ENCODE measurements at regions not wholly inside any gene's neighbourhood (a gene's known extent, or its start where the extent isn't known, plus 50 kb on each side); places are given as distances from the start of the nearest gene placed in this dataset.

DNA sequence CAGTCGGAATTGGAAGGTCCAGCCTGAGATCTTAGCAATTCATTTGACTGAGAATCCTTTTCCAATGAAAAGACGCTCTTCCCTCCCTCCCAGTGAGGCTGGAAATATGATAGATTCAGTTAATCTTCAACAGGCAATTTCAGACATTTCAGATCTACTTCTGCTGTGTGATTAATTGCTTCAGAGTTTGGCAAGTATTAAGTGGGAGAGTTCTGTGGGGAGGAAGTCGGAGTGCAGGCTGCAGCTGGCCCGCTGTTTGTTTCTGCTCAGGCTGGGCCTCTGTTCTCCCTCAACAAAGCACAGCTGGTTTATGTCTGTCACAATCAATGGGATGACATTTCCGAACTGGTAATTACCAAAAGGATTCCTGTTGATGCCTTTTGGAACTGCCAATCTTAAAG is 178.2 kb downstream of the NDFIP2 start:
- no peaks in the 10 kb centered on the region for H3K9me3 ChIP-seq (ENCODE audit: low read depth, low read length, poor library complexity, severe bottlenecking)
- H3K27me3 ChIP-seq (replicated peaks; ENCODE audit: insufficient read depth, low read depth, low read length, poor library complexity), result no peaks in the 10 kb centered on the region
- DNase-seq (ENCODE audit: low spot score), result peak; percentile 92
- H3K27ac ChIP-seq (ENCODE audit: low read depth, low read length, poor library complexity, severe bottlenecking), result peak overlapping the region; percentile 8
- H3K4me3 ChIP-seq (ENCODE audit: low read depth, low read length, poor library complexity, severe bottlenecking), result no peak overlapping the region
- no peak for TF ChIP-seq EZH2 (IDR thresholded peaks at IDR 0.05; ENCODE audit: borderline replicate concordance, low read depth, low read length, poor library complexity, severe bottlenecking)
- TF ChIP-seq, protein P1, sequence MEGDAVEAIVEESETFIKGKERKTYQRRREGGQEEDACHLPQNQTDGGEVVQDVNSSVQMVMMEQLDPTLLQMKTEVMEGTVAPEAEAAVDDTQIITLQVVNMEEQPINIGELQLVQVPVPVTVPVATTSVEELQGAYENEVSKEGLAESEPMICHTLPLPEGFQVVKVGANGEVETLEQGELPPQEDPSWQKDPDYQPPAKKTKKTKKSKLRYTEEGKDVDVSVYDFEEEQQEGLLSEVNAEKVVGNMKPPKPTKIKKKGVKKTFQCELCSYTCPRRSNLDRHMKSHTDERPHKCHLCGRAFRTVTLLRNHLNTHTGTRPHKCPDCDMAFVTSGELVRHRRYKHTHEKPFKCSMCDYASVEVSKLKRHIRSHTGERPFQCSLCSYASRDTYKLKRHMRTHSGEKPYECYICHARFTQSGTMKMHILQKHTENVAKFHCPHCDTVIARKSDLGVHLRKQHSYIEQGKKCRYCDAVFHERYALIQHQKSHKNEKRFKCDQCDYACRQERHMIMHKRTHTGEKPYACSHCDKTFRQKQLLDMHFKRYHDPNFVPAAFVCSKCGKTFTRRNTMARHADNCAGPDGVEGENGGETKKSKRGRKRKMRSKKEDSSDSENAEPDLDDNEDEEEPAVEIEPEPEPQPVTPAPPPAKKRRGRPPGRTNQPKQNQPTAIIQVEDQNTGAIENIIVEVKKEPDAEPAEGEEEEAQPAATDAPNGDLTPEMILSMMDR (conservative IDR thresholded peaks at IDR 0.05; ENCODE audit: low read depth, low read length), result no peak
- intact Hi-C loops (cut with micrococcal nuclease; ENCODE audit: unreplicated experiment), result no loop called here
- H3K4me1 ChIP-seq (ENCODE audit: insufficient read depth, low read length, poor library complexity, severe bottlenecking), result peaks cover 25% of the 10 kb centered on the region
- ChIA-PET CTCF (no interaction called here), POLR2A (ENCODE audit: low non-redundant PET) (interaction anchor here (0.6 kb wide), 1 partner anchor 26 kb away, joined by 8 read pairs; no protein-coding TSS in a partner anchor)
- H3K36me3 ChIP-seq (ENCODE audit: insufficient read depth, low read length, poor library complexity, severe bottlenecking), result no peaks in the 10 kb centered on the region
- no TSS peak for BruUV-seq (replicated peaks)

DNA sequence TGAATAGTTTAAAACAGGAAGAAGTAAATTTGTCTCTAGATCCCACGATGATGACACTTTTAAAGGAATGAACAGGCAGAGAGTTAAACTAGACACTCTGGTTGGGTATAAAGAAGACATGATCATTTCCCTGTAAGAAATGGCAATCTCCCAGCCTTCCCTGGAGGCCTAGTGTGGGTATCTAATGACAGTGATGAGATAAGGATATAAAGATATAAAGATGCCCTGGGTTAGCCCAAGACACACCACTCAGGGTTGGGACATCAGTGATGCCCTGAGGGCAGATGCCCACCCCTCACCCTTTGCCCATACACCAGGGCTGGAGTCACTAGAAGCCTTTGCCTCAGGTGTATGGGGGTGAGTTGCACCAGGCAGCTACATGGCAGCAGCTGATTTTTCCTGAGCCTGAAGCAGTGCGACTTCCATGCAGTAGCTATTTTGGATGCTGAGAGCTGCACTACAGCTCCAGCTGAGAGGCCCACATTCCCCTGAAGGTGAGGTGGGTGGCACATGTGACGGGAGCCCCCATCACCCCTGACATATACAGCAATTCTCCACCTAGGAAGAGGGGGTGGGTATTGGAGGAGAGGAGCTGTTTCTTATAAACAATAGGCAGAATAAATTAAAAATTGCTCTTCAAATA is 177.5 kb downstream of the NDFIP2 start:
- peak overlapping the region; percentile 8 for H3K27ac ChIP-seq (ENCODE audit: low read depth, low read length, poor library complexity, severe bottlenecking)
- H3K9me3 ChIP-seq (ENCODE audit: low read depth, low read length, poor library complexity, severe bottlenecking), result no peaks in the 10 kb centered on the region
- no peak overlapping the region for H3K4me3 ChIP-seq (ENCODE audit: low read depth, low read length, poor library complexity, severe bottlenecking)
- no peak for DNase-seq (ENCODE audit: low spot score)
- H3K27me3 ChIP-seq (replicated peaks; ENCODE audit: insufficient read depth, low read depth, low read length, poor library complexity), result no peaks in the 10 kb centered on the region
- ChIA-PET CTCF (no interaction called here), POLR2A (ENCODE audit: low non-redundant PET) (interaction anchor here (0.6 kb wide), 1 partner anchor 25 kb away, joined by 8 read pairs; no protein-coding TSS in a partner anchor)
- intact Hi-C loops (cut with micrococcal nuclease; ENCODE audit: unreplicated experiment), result no loop called here
- TF ChIP-seq, protein P1 (conservative IDR thresholded peaks at IDR 0.05; ENCODE audit: low read depth, low read length), result no peak
- no peak for TF ChIP-seq EZH2 (IDR thresholded peaks at IDR 0.05; ENCODE audit: borderline replicate concordance, low read depth, low read length, poor library complexity, severe bottlenecking)
- no peaks in the 10 kb centered on the region for H3K36me3 ChIP-seq (ENCODE audit: insufficient read depth, low read length, poor library complexity, severe bottlenecking)
- no TSS peak for BruUV-seq (replicated peaks)
- peaks cover 25% of the 10 kb centered on the region for H3K4me1 ChIP-seq (ENCODE audit: insufficient read depth, low read length, poor library complexity, severe bottlenecking)

DNA sequence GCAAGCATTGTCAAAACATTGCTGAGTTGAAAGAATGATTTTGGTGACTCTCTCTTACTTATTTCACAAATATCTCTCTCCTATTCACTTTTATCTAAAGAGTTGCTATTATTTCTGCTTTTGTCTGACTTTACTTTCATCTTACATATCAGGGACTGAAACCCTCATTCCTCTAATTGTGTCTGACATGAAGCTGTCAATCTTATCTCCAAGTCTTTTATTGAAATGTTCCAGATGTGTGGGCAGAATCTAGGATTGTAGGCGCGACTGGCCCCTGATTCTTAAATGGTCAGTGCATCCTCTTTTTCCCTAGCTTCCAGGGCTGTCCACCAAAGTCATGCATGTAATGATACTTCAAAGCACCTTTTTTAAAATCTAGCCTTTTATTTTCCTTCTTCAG is 174.6 kb downstream of the NDFIP2 start:
- POLR2A ChIA-PET (ENCODE audit: low non-redundant PET), result no interaction called here
- no peak for TF ChIP-seq EZH2 (IDR thresholded peaks at IDR 0.05; ENCODE audit: borderline replicate concordance, low read depth, low read length, poor library complexity, severe bottlenecking)
- TF ChIP-seq, protein P1 (conservative IDR thresholded peaks at IDR 0.05; ENCODE audit: low read depth, low read length), result no peak
- BruUV-seq (replicated peaks), result no TSS peak
- no peak overlapping the region for H3K27ac ChIP-seq (ENCODE audit: low read depth, low read length, poor library complexity, severe bottlenecking)
- CTCF ChIA-PET, result no interaction called here
- H3K36me3 ChIP-seq (ENCODE audit: insufficient read depth, low read length, poor library complexity, severe bottlenecking), result no peaks in the 10 kb centered on the region
- H3K4me1 ChIP-seq (ENCODE audit: insufficient read depth, low read length, poor library complexity, severe bottlenecking), result peaks cover 25% of the 10 kb centered on the region
- intact Hi-C loops (cut with micrococcal nuclease; ENCODE audit: unreplicated experiment), result no loop called here
- no peaks in the 10 kb centered on the region for H3K9me3 ChIP-seq (ENCODE audit: low read depth, low read length, poor library complexity, severe bottlenecking)
- H3K27me3 ChIP-seq (replicated peaks; ENCODE audit: insufficient read depth, low read depth, low read length, poor library complexity), result no peaks in the 10 kb centered on the region
- no peak overlapping the region for H3K4me3 ChIP-seq (ENCODE audit: low read depth, low read length, poor library complexity, severe bottlenecking)
- DNase-seq (ENCODE audit: low spot score), result no peak
